GM08714 (cell line): ENCODE measurements at regions not wholly inside any gene's neighbourhood (a gene's known extent, or its start where the extent isn't known, plus 50 kb on each side); places are given as distances from the start of the nearest gene placed in this dataset.
"Not testable (repeated sequence)": the region's sequence is repeated elsewhere in the genome, so short reads cannot be mapped to it uniquely, and the experiment has no call there.

ENCODE experiments used
- H3K4me3 ChIP-seq: fragments of 200-500 bp; sonication (Bioruptor generic); 2 replicates; pipeline ENCODE4 v1.5.1; 2014; ENCODE audit warnings: mild to moderate bottlenecking, low read length, inconsistent platforms
- ZNF274 ChIP-seq: IDR thresholded peaks from 2 replicates; pipeline ENCODE4 v1.6.1; 2012; ENCODE audit warnings: mild to moderate bottlenecking, low read depth, low read length

DNA sequence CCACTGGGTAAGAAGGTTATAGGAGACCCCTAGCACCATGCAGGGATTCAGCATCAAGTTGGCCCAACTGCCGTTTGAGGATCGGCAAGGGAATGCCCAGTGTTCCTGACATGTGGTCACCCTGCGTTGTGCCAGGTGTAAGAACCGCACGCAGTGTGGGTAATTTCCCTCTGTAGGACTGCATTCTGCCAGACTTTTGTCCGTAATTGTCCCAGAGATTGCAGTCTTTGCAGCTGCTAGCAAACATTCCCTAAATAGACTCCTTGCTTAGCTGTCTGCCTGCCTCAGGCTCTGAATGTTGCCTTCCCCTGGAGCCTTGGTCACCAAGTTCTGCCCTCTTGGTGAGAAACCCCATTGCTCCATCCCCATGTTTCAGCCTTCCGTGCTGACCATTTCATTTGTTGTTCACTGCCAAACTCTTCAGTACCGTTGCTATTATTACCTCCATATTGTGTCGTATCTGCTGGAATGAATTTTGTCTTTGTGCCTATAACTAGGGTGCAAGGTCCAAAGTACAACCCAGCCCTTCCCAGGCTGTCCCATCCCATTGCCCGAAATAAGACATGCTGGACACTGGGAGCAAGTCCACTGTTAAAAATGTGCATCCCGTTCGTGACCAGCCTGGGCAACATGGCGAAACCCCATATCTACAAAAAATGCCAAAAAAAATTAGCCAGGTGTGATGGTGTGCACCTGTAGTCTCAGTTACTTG is 53.8 kb upstream of the USP9X start:
- no peak overlapping the region for H3K4me3 ChIP-seq
- TF ChIP-seq ZNF274 = no peak

DNA sequence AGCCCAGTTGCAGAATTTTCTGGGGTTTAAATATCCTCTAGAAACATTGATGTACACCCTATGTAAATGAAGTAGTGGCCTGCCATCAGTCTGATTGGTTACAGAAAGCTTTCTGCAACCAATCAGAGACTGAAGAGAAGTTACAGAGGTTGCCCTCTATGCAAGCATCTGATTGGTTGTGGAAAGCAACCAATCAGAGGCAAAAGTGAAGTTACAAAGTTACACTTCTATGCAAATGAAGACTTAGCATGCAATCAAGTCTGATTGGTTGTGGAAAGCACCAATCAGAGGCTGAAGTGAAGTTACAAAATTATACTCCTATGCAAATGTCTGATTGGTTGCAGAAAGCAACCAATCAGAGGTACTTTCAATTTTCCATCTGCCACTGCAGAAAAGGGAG is 51.9 kb upstream of the USP9X start:
- no peak overlapping the region for H3K4me3 ChIP-seq
- TF ChIP-seq ZNF274 = no peak

DNA sequence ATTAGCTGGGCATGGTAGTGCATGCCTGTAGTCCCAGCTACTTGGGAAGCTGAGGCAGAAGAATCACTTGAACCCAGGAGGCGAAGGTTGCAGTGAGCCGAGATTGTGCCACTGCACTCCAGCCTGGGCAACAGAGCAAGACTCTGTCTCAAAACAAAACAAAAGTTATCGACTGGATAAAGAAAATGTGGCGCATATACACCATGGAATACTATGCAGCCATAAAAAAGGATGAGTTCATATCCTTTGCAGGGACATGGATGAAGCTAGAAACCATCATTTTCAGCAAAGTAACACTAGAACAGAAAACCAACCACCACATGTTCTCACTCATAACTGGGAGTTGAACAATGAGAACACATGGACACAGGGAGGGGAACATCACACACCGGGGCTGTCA is 50.3 kb upstream of the USP9X start:
- H3K4me3 ChIP-seq = not testable (repeated sequence)
